SK-N-SH (cell line): ENCODE measurements at regions not wholly inside any gene's neighbourhood (a gene's known extent, or its start where the extent isn't known, plus 50 kb on each side); places are given as distances from the start of the nearest gene placed in this dataset.

Experiments
- CTCF ChIA-PET: fragments of 300-600, 350-600 bp; formaldehyde crosslinking; extraction: SDS; loops from one replicate; lab custom pipeline; 2021; lab: Yijun Ruan, JAX
- POLR2A ChIA-PET: fragments of 350-600 bp; sonication (Branson Sonifier 250); formaldehyde crosslinking; extraction: SDS; loops from one replicate; lab custom pipeline; 2020; ENCODE audit warnings: antibody characterized with exemption, inconsistent platforms; lab: Yijun Ruan, JAX
- DNase-seq: peaks from one replicate; pipeline ENCODE4 v3.0.0; 2012
- H2AFZ ChIP-seq: fragments of 200-600 bp; sonication (generic); 2 replicates; pipeline ENCODE4 v1.8.1; 2016; ENCODE audit warnings: antibody characterized with exemption, mild to moderate bottlenecking, low read depth
- H3F3A ChIP-seq: fragments of 200-600 bp; sonication (generic); replicated peaks from 2 replicates; pipeline ENCODE3; 2016; ENCODE audit warnings: antibody characterized with exemption, mild to moderate bottlenecking; ENCODE audit not compliant: insufficient read depth
- H3K27ac ChIP-seq, 2 experiments: fragments of 200-500 bp in 1 of 2; fragments of 200-600 bp in 1 of 2; sonication (Bioruptor generic) in 1 of 2; sonication (generic), shearing (Covaris generic) in 1 of 2; 2 replicates each; pipeline versions ENCODE4 v1.5.1 to v1.6.1; 2014 to 2016; ENCODE audit warnings: low read depth in 2 of 2, inconsistent platforms in 1 of 2, low read length in 1 of 2, mild to moderate bottlenecking in 1 of 2, mixed read lengths in 1 of 2
- H3K27me3 ChIP-seq: fragments of 200-600 bp; sonication (generic), shearing (Covaris generic); 2 replicates; pipeline ENCODE4 v1.6.1; 2016; ENCODE audit warnings: mixed run types; ENCODE audit not compliant: insufficient read depth
- H3K36me3 ChIP-seq, 2 experiments: fragments of 200-500 bp in 1 of 2; fragments of 200-600 bp in 1 of 2; sonication (Bioruptor generic) in 1 of 2; sonication (generic) in 1 of 2; replicated peaks in 1 of 2; 2 replicates each; pipeline versions ENCODE3 to v1.5.1; 2014 to 2016; ENCODE audit warnings: low read length in 1 of 2, mild to moderate bottlenecking in 1 of 2; ENCODE audit not compliant: insufficient read depth in 2 of 2, control insufficient read depth in 1 of 2
- H3K4me1 ChIP-seq, 2 experiments: fragments of 200-500 bp in 1 of 2; fragments of 200-600 bp in 1 of 2; sonication (Bioruptor generic) in 1 of 2; sonication (generic), shearing (Covaris generic) in 1 of 2; 2 replicates each; pipeline versions ENCODE4 v1.5.1 to v1.6.1; 2014 to 2016; ENCODE audit warnings: low read depth in 1 of 2, low read length in 1 of 2, mixed run types in 1 of 2; ENCODE audit not compliant: insufficient read depth in 2 of 2, control insufficient read depth in 1 of 2
- H3K4me2 ChIP-seq: fragments of 200-600 bp; sonication (generic), shearing (Covaris generic); 2 replicates; pipeline ENCODE4 v1.6.1; 2017; ENCODE audit warnings: mixed run types
- H3K4me3 ChIP-seq, 2 experiments: fragments of 200-500 bp in 1 of 2; fragments of 200-600 bp in 1 of 2; sonication (Bioruptor generic) in 1 of 2; sonication (generic), shearing (Covaris generic) in 1 of 2; 2 replicates each; pipeline versions ENCODE4 v1.5.1 to v1.8.1; 2014 to 2016; ENCODE audit warnings: low read depth in 2 of 2, inconsistent platforms in 1 of 2, low read length in 1 of 2, mild to moderate bottlenecking in 1 of 2, mixed read lengths in 1 of 2, moderate library complexity in 1 of 2
- H3K79me2 ChIP-seq: fragments of 200-600 bp; sonication (generic); 2 replicates; pipeline ENCODE4 v1.8.1; 2017; ENCODE audit warnings: mild to moderate bottlenecking; ENCODE audit not compliant: insufficient read depth
- H3K9ac ChIP-seq: fragments of 200-600 bp; sonication (generic); 2 replicates; pipeline ENCODE4 v1.6.1; 2017; ENCODE audit warnings: mixed run types
- H3K9me2 ChIP-seq: fragments of 200-600 bp; sonication (generic); 2 replicates; pipeline ENCODE4 v1.6.1; 2017; ENCODE audit warnings: mixed run types
- H3K9me3 ChIP-seq: fragments of 200-600 bp; sonication (generic); 2 replicates; pipeline ENCODE4 v1.6.1; 2017; ENCODE audit warnings: mixed run types, mild to moderate bottlenecking, moderate library complexity
- H4K20me1 ChIP-seq: fragments of 200-600 bp; sonication (generic); 2 replicates; pipeline ENCODE4 v1.6.1; 2017; ENCODE audit warnings: mild to moderate bottlenecking, mixed run types; ENCODE audit not compliant: insufficient read depth
- ELF1 ChIP-seq: IDR thresholded peaks from 2 replicates; pipeline ENCODE4 v1.4.0; 2012
- FOSL2 ChIP-seq: IDR thresholded peaks from 2 replicates; pipeline ENCODE4 v1.4.0; 2012; ENCODE audit warnings: low read depth, mild to moderate bottlenecking, moderate library complexity, borderline replicate concordance
- FOXJ3 ChIP-seq: sonication (generic); formaldehyde crosslinking; IDR thresholded peaks from 2 replicates; pipeline ENCODE4 v1.5.1; 2020; ENCODE audit warnings: mild to moderate bottlenecking, missing genetic modification reagents
- FOXM1 ChIP-seq: IDR thresholded peaks from 2 replicates; pipeline ENCODE4 v1.4.0; 2012; ENCODE audit warnings: low read depth, mild to moderate bottlenecking
- GATA2 ChIP-seq: sonication (generic); formaldehyde crosslinking; IDR thresholded peaks from 2 replicates; pipeline ENCODE4 v1.5.0; 2020; ENCODE audit warnings: mild to moderate bottlenecking, missing genetic modification reagents
- JUND ChIP-seq: IDR thresholded peaks from 2 replicates; pipeline ENCODE4 v1.4.0; 2012
- MXI1 ChIP-seq: IDR thresholded peaks from 2 replicates; pipeline ENCODE4 v1.6.1; 2012; ENCODE audit warnings: mild to moderate bottlenecking, low read depth, low read length, improper control_type of control experiment
- RAD21 ChIP-seq: IDR thresholded peaks from 2 replicates; pipeline ENCODE4 v1.6.1; 2012; ENCODE audit warnings: mild to moderate bottlenecking, low read length
- SMC3 ChIP-seq: IDR thresholded peaks from 2 replicates; pipeline ENCODE4 v1.6.1; 2012; ENCODE audit warnings: low read depth, low read length, improper control_type of control experiment
- TAF1 ChIP-seq: IDR thresholded peaks from 2 replicates; pipeline ENCODE4 v1.6.1; 2012; ENCODE audit warnings: low read depth, mild to moderate bottlenecking, low read length, moderate library complexity, borderline replicate concordance
- TEAD4 ChIP-seq: IDR thresholded peaks from 2 replicates; pipeline ENCODE4 v1.4.0; 2012; ENCODE audit warnings: mild to moderate bottlenecking, borderline replicate concordance; ENCODE audit not compliant: insufficient read depth
- WGBS: methylation state at CpG from one replicate; pipeline ENCODE4 v1.1.6; 2017; ENCODE audit warnings: low lambda C conversion rate; 5-methylcytosine and 5-hydroxymethylcytosine counted together
- TF ChIP-seq, protein P1 (sequence below): fragments of 200-600 bp; sonication (generic); IDR thresholded peaks from 2 replicates; pipeline ENCODE4 v1.6.1; 2017; ENCODE audit warnings: antibody characterized with exemption, mild to moderate bottlenecking, moderate library complexity

DNA sequence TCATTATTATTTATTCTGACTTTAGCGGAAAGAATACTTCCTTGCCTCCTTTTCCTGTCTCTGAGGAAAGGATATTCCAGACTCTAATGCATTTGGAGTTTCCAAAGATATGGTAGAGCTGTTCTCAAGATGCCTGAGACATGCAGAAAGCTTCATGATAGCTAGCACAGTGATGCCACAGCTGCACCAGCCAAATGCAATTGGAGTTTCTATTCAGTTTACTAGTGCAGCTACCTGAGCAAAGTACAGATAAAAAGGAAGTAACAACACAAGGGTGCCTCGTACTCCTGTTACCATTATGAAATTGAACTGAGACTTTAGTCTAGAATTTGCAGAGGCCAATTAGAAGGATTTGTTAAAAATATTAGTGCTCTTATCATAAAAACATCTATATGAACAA is 57.5 kb upstream of the PARM1 start (continued):
- TF ChIP-seq TEAD4, result no peak
- no peak for TF ChIP-seq JUND
- TF ChIP-seq FOXM1, result no peak
- TF ChIP-seq ELF1, result no peak

DNA sequence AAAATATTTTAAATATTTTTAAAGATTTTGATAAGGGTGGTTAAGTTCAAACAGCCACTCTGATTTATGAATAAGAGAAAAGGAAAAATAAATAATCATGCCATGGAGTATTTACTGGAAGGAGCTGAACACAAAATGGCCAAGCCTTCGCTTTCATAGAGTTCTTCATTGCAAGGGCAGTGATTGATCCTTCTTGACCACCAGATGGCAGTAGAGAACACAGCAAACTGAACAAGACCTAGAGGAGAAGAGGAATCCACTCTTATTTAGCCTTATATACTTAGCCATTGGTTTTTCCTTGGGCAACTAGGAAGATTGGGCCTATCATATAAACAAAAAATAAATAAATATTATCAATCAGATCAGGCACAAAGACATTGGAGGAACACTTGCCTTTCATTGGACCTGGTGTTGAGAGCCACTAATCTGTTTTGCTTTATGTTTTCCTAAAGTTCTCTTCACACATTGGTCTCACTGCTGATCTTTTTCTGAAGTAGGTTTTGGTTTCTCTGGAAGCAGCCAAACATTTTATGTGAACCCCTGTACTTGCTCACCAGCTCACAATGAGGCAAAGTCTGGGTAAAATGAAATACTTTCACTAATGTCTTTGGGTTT is 58.1 kb upstream of the PARM1 start:
- H3F3A ChIP-seq, result no peaks in the 10 kb centered on the region
- ChIA-PET POLR2A (no interaction called here), CTCF (interaction anchor here (0.6 to 2.1 kb wide), 19 partner anchors 9 to 973 kb away, joined by 3 to 13 read pairs (median 4); no protein-coding TSS in a partner anchor)
- no peaks in the 10 kb centered on the region for H3K4me1 ChIP-seq
- H3K79me2 ChIP-seq, result no peaks in the 10 kb centered on the region
- H3K9me2 ChIP-seq, result no peaks in the 10 kb centered on the region
- DNase-seq, result peak; percentile 17
- no peaks in the 10 kb centered on the region for H3K9me3 ChIP-seq
- no peaks in the 10 kb centered on the region for H3K36me3 ChIP-seq
- no peak overlapping the region for H3K4me2 ChIP-seq
- no peaks in the 10 kb centered on the region for H4K20me1 ChIP-seq
- peak overlapping the region in 1 of 2 experiments; percentile 48; a peak in 1 of 4 replicates for H3K4me3 ChIP-seq
- no peak overlapping the region for H3K27ac ChIP-seq
- H2AFZ ChIP-seq, result no peak overlapping the region
- H3K27me3 ChIP-seq, result no peaks in the 10 kb centered on the region
- 0% methylated on average over 1 of the region's 1 CpG for WGBS
- no peak for TF ChIP-seq FOSL2
- peak; percentile 72 for TF ChIP-seq SMC3
- TF ChIP-seq, protein P1, sequence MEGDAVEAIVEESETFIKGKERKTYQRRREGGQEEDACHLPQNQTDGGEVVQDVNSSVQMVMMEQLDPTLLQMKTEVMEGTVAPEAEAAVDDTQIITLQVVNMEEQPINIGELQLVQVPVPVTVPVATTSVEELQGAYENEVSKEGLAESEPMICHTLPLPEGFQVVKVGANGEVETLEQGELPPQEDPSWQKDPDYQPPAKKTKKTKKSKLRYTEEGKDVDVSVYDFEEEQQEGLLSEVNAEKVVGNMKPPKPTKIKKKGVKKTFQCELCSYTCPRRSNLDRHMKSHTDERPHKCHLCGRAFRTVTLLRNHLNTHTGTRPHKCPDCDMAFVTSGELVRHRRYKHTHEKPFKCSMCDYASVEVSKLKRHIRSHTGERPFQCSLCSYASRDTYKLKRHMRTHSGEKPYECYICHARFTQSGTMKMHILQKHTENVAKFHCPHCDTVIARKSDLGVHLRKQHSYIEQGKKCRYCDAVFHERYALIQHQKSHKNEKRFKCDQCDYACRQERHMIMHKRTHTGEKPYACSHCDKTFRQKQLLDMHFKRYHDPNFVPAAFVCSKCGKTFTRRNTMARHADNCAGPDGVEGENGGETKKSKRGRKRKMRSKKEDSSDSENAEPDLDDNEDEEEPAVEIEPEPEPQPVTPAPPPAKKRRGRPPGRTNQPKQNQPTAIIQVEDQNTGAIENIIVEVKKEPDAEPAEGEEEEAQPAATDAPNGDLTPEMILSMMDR, result peak; percentile 96
- peak; percentile 75 for TF ChIP-seq RAD21
- TF ChIP-seq MXI1, result no peak
- no peak for TF ChIP-seq TAF1
- TF ChIP-seq, all 33 proteins: peak for 3
- H3K9ac ChIP-seq, result no peak overlapping the region

DNA sequence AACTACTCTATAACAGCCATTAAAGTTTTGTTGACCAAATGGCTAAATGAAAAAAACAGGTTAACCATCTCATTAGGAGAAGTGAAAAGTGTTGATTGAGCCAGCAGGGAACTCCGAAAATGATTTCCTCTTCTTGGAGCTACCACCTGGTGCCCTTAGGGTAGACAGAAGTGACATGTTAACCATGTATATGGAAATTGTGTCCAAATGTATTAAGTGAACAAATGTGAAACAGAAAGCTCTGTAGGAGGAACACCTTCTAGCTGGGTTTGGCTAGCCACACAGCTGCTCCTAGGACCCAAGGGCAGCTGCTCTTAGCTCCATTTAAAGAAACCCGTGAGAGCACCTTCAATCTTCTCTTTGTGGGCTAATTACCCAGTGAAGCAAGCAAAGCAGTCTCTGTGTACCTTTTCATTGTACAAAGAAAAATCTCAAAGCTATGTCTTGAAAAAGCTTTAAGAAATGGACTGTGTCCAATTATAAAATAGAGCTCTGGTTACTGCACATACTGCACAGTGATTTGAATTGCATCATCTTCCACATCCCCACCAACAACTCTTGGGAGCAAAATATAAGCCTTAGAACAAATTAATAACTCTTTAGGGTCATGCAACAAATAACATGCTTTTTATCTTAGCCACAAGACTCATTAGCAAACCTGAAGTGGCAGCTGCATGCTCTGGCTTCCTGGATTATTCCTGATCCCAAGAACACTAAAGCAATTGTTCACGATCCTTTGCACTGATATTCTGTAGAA is 59.2 kb upstream of the PARM1 start:
- CTCF ChIA-PET, result interaction anchor here (1.1 to 2.1 kb wide), 8 partner anchors 10 to 975 kb away, joined by 3 to 7 read pairs (median 4); no protein-coding TSS in a partner anchor
- TF ChIP-seq FOXM1, result no peak
- TF ChIP-seq FOXJ3 (CRISPR knock-in tag), result no peak
- TF ChIP-seq RAD21, result no peak
- no peak for TF ChIP-seq SMC3
- no peak for TF ChIP-seq GATA2 (CRISPR knock-in tag)

More for the DNA sequence above, 59.2 kb upstream of the PARM1 start:
- Histone ChIP-seq H4K20me1 (no peaks in the 10 kb centered on the region), H3K27me3 (no peaks in the 10 kb centered on the region), H3K36me3 (no peaks in the 10 kb centered on the region), H3K4me1 (no peaks in the 10 kb centered on the region), H3K4me3 (no peak overlapping the region), H3K27ac (no peak overlapping the region), H3F3A (no peaks in the 10 kb centered on the region), H3K9me2 (no peaks in the 10 kb centered on the region), H3K4me2 (no peak overlapping the region), H3K9me3 (no peaks in the 10 kb centered on the region), H3K9ac (no peak overlapping the region), H3K79me2 (no peaks in the 10 kb centered on the region), H2AFZ (no peak overlapping the region)
- DNase-seq, result no peak
- WGBS, result 8% methylated on average over 3 of the region's 3 CpGs
- POLR2A ChIA-PET, result no interaction called here
